ENCODE measurements at regions not wholly inside any gene's neighbourhood (a gene's known extent, or its start where the extent isn't known, plus 50 kb on each side); places are given as distances from the start of the nearest gene placed in this dataset.
"Not testable (repeated sequence)": the region's sequence is repeated elsewhere in the genome, so short reads cannot be mapped to it uniquely, and the experiment has no call there.

- DNase-seq = no peak
Measured at GRCh38 chr13:61214551-61214950, 201.1 kb downstream of the PCDH20 start.

- not testable (repeated sequence) for DNase-seq
Measured at GRCh38 chr13:61205898-61206297, 209.8 kb downstream of the PCDH20 start.

DNA sequence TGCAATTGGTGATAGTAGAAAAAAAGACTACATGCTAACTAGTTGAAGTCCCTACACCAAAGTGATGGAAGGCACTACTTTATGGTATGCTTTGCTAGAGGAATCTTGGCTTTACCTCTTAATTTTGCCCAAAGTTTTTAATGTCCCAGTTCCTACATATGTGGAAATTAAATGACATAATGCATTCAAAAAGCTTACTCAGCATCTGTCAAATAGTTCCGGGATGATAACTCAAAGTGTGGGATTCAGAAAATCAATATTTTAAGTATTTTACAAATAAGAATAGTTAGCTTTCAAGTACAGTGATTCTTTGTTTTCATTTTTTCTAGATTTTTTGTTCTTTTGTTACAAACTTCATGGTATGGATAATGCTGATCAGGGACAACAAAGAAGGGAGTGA is 211.6 kb downstream of the PCDH20 start:
- DNase-seq = no peak

- DNase-seq = no peak
Measured at GRCh38 chr13:61202042-61202441, 213.6 kb downstream of the PCDH20 start.

DNA sequence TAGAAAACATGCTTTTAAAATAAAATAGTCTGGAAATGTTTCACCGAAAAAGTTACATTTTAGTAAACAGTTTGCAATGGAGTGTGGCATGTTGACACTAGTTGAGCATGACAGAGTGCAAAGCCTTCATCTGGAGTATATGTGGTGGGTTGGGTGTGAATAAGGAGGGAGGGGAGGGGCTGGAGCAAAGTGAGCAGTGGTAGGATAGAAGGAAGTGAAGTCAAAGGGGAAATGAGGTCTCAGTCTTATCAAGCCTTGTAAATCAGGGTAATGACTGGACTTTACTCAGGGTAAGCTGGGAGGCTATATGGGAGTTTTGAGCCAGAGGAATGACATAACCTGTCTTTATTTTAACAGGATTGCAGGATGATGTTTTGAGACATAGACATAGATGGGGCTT is 222.8 kb downstream of the PCDH20 start:
- DNase-seq = no peak

GRCh38 chr13:61188057-61188456 is 227.6 kb downstream of the PCDH20 start:
- DNase-seq = no peak

GRCh38 chr13:61187471-61187870 is 228.2 kb downstream of the PCDH20 start:
- DNase-seq = peak in 1 of 2 experiments; percentile 1

- DNase-seq = no peak
Measured at GRCh38 chr13:61183670-61184069, 232.0 kb downstream of the PCDH20 start.

GRCh38 chr13:61180234-61180633 is 235.4 kb downstream of the PCDH20 start:
- DNase-seq = peak in 1 of 2 experiments; percentile 10

GRCh38 chr13:61179741-61180140 is 235.9 kb downstream of the PCDH20 start:
- DNase-seq = no peak

DNA sequence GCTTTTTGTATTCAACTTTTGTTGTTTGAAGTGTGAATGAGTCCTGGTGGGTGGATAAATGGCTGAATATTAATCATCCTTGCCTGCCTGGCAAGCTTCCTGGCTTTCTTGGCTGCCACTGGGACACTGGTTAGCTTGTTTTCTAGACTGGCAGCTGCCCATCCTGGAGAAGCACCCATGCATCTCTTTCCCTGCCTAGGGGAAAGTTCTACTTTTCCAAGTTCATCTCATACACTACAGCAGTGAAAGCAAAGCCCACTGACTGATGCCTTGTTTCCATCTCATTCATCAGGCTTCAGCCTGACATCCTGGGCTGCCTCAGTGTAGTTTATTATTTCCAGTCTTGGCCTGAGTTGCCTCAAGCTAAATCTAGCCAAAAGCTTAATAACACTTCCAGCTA is 244.8 kb downstream of the PCDH20 start:
- peak; percentile 11 to 72 for DNase-seq

DNA sequence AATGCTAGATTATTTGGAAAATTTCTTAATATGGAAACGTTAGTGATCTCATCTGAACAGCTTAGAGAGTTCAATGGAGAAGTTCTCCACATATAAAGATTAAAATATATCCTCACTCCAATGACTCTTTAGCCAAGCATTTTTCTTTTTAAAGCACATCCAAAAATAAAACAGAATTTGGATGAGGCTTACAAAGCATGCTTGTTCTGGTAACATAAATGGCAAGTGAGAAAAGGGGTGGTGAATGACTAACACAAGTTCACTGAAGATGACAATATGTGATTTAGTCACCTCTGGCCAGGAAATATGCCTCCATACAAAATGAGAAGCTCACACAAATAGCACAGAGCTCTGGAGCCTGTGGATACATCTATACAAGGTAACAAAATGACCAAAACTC is 253.0 kb downstream of the PCDH20 start:
- DNase-seq = no peak

GRCh38 chr13:61162106-61162505 is 253.5 kb downstream of the PCDH20 start:
- DNase-seq = no peak

DNA sequence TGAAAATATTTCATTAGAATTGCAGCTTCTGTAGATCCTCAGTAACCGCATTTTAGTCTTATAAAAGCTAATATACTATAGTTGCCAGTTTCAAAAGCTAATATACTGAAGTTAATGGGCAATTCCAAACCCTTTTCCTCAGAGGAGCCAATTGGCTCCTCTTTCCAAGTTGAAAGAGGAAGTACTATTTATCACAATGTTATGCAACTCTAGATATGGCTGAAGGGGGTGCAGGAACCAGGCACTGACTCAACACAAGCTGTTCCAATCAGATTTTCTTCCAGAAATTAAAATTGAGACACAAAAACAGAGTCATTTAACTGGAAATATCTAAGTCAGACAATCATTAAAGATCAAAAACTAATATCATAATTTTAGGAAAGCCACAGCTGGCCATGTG is 258.9 kb downstream of the PCDH20 start:
- DNase-seq = no peak

DNA sequence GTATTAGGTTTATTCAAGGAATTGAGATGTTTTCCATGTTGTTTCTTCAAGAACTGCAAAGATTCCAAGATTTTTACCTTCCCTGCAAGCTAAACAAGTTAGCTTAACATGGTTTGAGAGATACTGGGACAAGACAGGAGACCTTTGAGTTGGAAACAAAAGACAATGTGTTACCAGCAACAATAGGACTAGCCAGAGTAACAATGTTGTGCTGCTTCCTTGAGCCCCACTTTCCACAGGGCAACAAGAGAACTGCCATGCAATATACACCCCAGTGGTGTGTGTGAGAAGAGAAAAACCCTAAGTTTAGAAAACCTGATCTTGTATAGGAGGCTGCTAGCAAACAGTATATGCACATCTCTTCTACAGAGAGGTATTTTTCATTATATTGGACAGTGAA is 264.6 kb downstream of the PCDH20 start:
- no peak for DNase-seq

- DNase-seq = no peak
Measured at GRCh38 chr13:61149331-61149730, 266.3 kb downstream of the PCDH20 start.

DNA sequence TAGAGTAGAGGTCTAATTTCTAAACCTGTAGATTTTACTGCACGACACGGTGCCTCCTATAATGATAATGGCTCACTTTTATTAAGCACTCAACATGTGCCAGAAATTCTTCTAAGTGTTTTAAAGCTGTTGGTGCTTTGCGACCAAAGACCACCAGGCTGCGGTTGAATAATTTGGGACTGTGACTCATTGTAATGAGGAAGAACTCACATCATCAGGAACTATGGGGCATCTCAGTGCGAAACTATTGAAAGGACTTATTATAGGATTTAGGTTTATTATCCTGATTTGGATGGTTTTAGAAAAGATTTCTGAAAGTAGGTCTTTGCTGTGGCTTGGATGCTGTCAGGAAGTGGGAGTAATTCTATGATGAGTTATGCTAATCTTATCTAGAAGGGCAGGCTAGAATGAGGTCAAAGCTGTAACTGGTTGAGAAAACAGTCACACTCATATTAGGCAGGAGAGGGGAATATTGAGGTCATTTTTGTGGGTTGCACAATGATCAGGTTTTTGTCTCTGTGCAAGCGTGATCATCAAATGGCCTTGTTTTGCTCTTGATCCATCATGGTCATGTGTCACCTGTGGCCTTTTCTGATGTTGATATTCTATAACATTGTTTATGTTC is 266.8 kb downstream of the PCDH20 start:
- no peak for DNase-seq

DNA sequence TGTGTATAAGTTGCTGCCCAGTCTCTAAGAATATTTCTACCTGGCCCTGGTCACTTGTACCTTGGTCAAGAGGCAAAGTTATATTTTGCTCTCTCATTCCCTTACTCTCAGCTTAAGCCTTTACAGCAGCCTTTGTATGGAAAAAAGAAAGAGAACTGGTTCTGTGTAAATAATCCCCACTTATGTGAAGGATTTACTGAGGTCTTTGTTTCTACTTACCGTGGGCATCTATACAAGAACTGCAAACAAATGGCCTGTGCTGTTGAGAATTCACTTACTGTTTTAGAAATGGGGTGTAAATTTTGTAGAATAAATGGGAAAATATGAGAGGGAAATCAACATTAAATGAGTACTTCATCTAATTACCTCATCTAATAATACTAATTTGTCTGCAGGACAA is 267.4 kb downstream of the PCDH20 start:
- DNase-seq = no peak

- no peak for DNase-seq
Measured at GRCh38 chr13:61146571-61146970, 269.1 kb downstream of the PCDH20 start.

DNA sequence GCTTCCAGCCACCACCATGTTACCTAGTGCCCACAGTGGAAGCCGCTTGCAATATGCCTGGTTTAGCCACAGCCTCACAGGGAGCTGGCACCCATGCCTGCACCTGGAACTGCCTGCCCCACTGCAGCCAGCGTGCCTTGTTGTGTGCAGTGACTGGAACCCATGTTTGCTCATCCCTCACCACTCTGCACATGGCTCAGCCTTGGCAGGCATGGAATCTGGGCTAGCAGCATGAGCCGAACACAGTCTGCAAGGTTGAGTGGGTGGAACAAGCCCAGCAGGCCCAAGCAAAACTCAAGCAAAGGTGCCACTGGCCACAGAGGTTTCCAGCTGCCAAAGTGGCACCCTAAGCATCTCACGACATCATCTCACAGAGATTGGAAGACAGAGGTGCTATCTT is 269.5 kb downstream of the PCDH20 start:
- no peak for DNase-seq

DNA sequence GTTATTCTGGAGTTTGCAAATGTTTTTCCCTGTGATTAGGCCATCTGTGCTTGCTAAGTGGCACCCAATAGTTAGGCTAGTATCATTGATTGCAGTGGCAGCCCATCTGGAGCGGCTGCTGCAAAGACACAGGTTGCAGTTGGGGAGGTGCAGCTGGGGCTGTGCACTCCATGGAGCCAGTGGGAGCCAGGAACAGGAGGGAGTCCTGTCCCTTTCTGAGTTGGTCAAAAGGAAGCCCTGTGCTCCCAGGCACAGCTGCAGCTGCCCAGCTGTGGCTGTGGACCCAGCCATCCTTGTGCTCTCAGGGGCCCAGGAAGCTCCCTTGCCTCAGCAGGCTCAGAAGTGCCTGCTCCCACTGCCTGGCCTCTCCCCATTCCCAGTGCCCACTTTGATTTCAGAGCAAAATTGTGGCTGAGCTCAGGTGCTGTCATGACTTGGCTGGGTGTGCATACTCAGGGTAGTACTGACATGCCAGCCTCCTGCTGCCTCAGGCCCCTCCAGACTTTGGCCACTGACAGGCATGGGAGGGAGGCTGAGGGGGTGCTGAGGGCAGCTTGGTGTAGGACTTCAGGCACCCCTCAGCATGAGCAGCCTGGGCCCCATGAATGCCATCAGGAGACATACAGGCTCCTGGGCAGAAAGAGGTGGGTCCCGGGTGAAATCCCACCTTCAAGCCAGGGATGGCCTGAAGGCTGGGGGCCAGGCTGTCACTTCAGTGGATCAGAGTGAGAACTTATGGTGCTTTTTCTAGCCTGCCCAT is 270.6 kb downstream of the PCDH20 start:
- no peak for DNase-seq

DNA sequence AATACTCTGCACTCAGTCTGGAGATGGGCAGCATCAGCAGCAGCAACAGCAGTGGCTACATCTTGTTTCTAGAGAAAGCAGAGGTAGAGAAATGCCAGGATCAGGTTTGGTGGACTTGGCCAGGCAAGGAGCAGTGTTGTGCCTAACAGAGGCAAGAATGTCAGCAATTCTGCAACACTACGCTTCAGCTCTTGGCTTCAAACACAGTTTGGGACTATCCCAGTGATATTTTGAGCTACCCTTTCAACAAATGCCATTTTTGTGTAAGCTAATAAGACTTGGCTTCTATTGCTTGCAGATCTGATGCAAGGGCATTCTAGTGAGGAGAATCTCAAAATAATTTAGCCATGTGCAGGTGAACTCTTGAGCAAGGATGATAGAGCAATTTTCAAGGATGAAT is 271.3 kb downstream of the PCDH20 start:
- DNase-seq = no peak

DNA sequence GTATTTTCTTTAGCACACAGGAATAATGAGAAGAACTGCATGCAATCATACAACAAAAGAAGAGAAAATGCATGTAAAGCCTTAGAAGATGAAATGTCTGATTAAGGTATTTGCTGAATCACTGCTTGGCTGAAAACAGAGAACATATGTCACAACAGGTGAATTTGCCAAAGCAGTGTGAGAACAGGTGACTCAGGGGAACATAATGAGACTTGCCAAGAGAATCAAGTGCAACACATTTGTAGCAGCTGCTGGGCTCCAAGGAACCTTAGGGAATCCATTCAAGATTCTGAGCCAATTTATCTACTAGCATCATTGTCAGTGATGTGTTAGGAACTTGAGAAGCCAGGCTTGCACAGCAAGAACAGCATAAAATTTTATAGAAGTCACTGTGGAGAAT is 273.1 kb downstream of the PCDH20 start:
- no peak for DNase-seq

DNA sequence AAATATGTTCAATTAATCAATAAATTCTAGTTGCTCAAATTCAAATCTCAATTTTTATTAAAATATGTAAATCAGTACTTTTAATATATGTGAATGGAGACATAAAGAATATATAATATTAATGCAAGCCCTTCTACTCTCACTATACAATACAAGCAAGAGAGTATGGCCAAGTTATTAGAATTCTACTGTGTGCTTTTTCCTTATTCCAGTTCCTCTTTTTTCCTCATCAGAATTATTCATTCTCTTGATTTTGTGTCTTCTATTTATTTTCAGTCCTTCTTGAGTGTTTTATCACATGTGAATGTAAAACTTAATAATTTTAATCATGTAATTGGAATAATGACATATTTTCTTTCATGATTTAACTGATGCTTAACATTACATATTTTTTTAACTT is 276.8 kb downstream of the PCDH20 start:
- no peak for DNase-seq

GRCh38 chr13:61136515-61136914 is 279.1 kb downstream of the PCDH20 start:
- no peak for DNase-seq
